GM12878 (cell line): ENCODE measurements at regions not wholly inside any gene's neighbourhood (a gene's known extent, or its start where the extent isn't known, plus 50 kb on each side); places are given as distances from the start of the nearest gene placed in this dataset.
A peak's percentile ranks its signal among the peaks of the same experiment; 100 is the strongest.

Source experiments
- ATF7 ChIP-seq: fragments of 450-650 bp; IDR thresholded peaks from 2 replicates; pipeline ENCODE4 v1.6.1; 2016; ENCODE audit warnings: low read depth, mild to moderate bottlenecking
- BMI1 ChIP-seq: fragments of 450-650 bp; IDR thresholded peaks from 2 replicates; pipeline ENCODE4 v1.6.1; 2016; ENCODE audit warnings: mild to moderate bottlenecking, moderate library complexity, borderline replicate concordance
- CBX3 ChIP-seq: fragments of 200-600 bp; sonication (generic); IDR thresholded peaks from 2 replicates; pipeline ENCODE4 v1.6.1; 2016; ENCODE audit warnings: low read depth, borderline replicate concordance
- EP300 ChIP-seq, 2 experiments: fragments of 150-350 bp in 1 of 2; IDR thresholded peaks; 2 replicates each; pipeline ENCODE4 v1.6.1; 2011 to 2012; ENCODE audit warnings: low read depth in 2 of 2, low read length in 2 of 2, borderline replicate concordance in 1 of 2, improper control_type of control experiment in 1 of 2, inconsistent platforms in 1 of 2; ENCODE audit not compliant: control insufficient read depth in 1 of 2
- FOXK2 ChIP-seq: fragments of 450-650 bp; IDR thresholded peaks from 2 replicates; pipeline ENCODE4 v1.6.1; 2017; ENCODE audit warnings: mild to moderate bottlenecking, moderate library complexity
- GABPA ChIP-seq: IDR thresholded peaks from 2 replicates; pipeline ENCODE4 v1.6.1; 2014; ENCODE audit warnings: antibody characterized with exemption, low read depth, mild to moderate bottlenecking, inconsistent platforms
- JUNB ChIP-seq: IDR thresholded peaks from 2 replicates; pipeline ENCODE4 v1.6.1; 2016; ENCODE audit warnings: antibody characterized with exemption, mild to moderate bottlenecking
- JUND ChIP-seq: IDR thresholded peaks from 2 replicates; pipeline ENCODE4 v1.6.1; 2012; ENCODE audit warnings: low read depth, mild to moderate bottlenecking, low read length, improper control_type of control experiment, moderate library complexity
- KDM1A ChIP-seq: fragments of 200-600 bp; sonication (generic); IDR thresholded peaks from 2 replicates; pipeline ENCODE4 v1.6.1; 2016; ENCODE audit warnings: borderline replicate concordance
- KLF5 ChIP-seq: fragments of 450-650 bp; IDR thresholded peaks from 2 replicates; pipeline ENCODE4 v1.6.1; 2014; ENCODE audit warnings: mild to moderate bottlenecking; ENCODE audit not compliant: partially characterized antibody
- MEF2A ChIP-seq: IDR thresholded peaks from 2 replicates; pipeline ENCODE4 v1.6.1; 2011; ENCODE audit warnings: low read depth, mild to moderate bottlenecking, low read length, moderate library complexity; ENCODE audit not compliant: insufficient read depth
- MTA2 ChIP-seq: fragments of 450-650 bp; IDR thresholded peaks from 2 replicates; pipeline ENCODE4 v1.6.1; 2016; ENCODE audit warnings: low read depth, mild to moderate bottlenecking, moderate library complexity
- MTA3 ChIP-seq: IDR thresholded peaks from 2 replicates; pipeline ENCODE4 v1.6.1; 2012; ENCODE audit warnings: low read length, inconsistent platforms, borderline replicate concordance
- NFYA ChIP-seq: IDR thresholded peaks from 2 replicates; pipeline ENCODE4 v1.6.1; 2011; ENCODE audit warnings: low read depth, mild to moderate bottlenecking, low read length, improper control_type of control experiment, borderline replicate concordance
- NR2F1 ChIP-seq: fragments of 450-650 bp; conservative IDR thresholded peaks from 2 replicates; pipeline ENCODE4 v1.6.1; 2017; ENCODE audit warnings: mild to moderate bottlenecking
- RCOR1 ChIP-seq: conservative IDR thresholded peaks from 2 replicates; pipeline ENCODE4 v1.6.1; 2012; ENCODE audit warnings: low read depth, low read length, improper control_type of control experiment
- SMC3 ChIP-seq: IDR thresholded peaks from 2 replicates; pipeline ENCODE4 v1.6.1; 2011; ENCODE audit warnings: low read length, improper control_type of control experiment, borderline replicate concordance
- TAF1 ChIP-seq: IDR thresholded peaks from 2 replicates; pipeline ENCODE4 v1.6.1; 2011; ENCODE audit warnings: mild to moderate bottlenecking, low read depth, low read length, borderline replicate concordance
- TBL1XR1 ChIP-seq: IDR thresholded peaks from 2 replicates; pipeline ENCODE4 v1.6.1; 2012; ENCODE audit warnings: low read depth, low read length, improper control_type of control experiment
- TCF7 ChIP-seq: IDR thresholded peaks from 2 replicates; pipeline ENCODE4 v1.6.1; 2014; ENCODE audit warnings: antibody characterized with exemption, borderline replicate concordance
- WRNIP1 ChIP-seq: IDR thresholded peaks from 2 replicates; pipeline ENCODE4 v1.6.1; 2011; ENCODE audit warnings: low read depth, low read length, improper control_type of control experiment, borderline replicate concordance
- ZNF207 ChIP-seq: fragments of 450-650 bp; IDR thresholded peaks from 2 replicates; pipeline ENCODE4 v1.6.1; 2014; ENCODE audit warnings: antibody characterized with exemption, mild to moderate bottlenecking, borderline replicate concordance
- ZNF622 ChIP-seq: fragments of 450-650 bp; IDR thresholded peaks from 2 replicates; pipeline ENCODE4 v1.6.1; 2017; ENCODE audit warnings: mild to moderate bottlenecking, inconsistent platforms
- ZZZ3 ChIP-seq: IDR thresholded peaks from 2 replicates; pipeline ENCODE4 v1.6.1; 2011; ENCODE audit warnings: low read depth; ENCODE audit not compliant: control insufficient read depth, insufficient read length
- TF ChIP-seq, protein P1 (sequence below): fragments of 150-350 bp; IDR thresholded peaks from 2 replicates; pipeline ENCODE4 v1.6.1; 2014; ENCODE audit warnings: mild to moderate bottlenecking, low read depth, low read length
- TF ChIP-seq, protein P2 (sequence below): fragments of 450-650 bp; IDR thresholded peaks from 2 replicates; pipeline ENCODE4 v1.6.1; 2016; ENCODE audit warnings: mild to moderate bottlenecking, moderate library complexity, borderline replicate concordance
- TF ChIP-seq, protein P3 (sequence below): IDR thresholded peaks from 2 replicates; pipeline ENCODE4 v1.6.1; 2012; ENCODE audit warnings: low read length, inconsistent platforms

DNA sequence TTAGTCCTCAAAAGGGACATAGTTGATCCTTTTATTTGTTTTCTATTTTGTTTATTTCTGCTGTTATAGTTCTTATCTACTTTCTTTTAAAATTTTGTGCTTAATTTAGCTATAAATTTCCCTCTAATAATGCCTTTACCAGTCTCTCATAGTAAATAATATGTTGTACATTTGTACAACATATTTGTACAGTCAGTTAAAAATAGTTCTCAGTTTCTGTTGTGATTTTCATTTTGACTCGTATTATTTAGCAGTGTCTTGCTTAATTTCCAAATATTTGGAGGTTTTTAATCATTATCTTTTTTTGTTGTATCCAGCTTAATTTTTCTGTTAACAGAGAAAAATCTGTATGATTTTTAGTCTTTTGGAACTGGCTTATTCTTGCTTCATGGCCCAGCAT, 443.6 kb upstream of the TRIB2 start (continued):
- TF ChIP-seq FOXK2 (no peak), WRNIP1 (no peak), BMI1 (no peak), SMC3 (no peak), CBX3 (no peak), MTA3 (no peak), MEF2A (peak; percentile 81), GABPA (no peak), ZZZ3 (no peak), ATF7 (0 out of 2 replicates have a peak, but pooled peaks have one; percentile 25), ZNF622 (no peak), KDM1A (no peak), KLF5 (no peak), JUND (no peak), TCF7 (no peak), TAF1 (no peak), TBL1XR1 (no peak), ZNF207 (no peak), NR2F1 (no peak), MTA2 (0 out of 2 replicates have a peak, but pooled peaks have one; percentile 17), NFYA (no peak), JUNB (peak; percentile 61), EP300 (IDR thresholded peaks at IDR 0.05; ENCODE audit: borderline replicate concordance in 1 of 2, control insufficient read depth in 1 of 2, low read depth in 2 of 2, low read length in 2 of 2) (peak in 1 of 2 experiments; percentile 19; a peak in 1 of 4 replicates), RCOR1 (no peak)
- TF ChIP-seq, protein P1, sequence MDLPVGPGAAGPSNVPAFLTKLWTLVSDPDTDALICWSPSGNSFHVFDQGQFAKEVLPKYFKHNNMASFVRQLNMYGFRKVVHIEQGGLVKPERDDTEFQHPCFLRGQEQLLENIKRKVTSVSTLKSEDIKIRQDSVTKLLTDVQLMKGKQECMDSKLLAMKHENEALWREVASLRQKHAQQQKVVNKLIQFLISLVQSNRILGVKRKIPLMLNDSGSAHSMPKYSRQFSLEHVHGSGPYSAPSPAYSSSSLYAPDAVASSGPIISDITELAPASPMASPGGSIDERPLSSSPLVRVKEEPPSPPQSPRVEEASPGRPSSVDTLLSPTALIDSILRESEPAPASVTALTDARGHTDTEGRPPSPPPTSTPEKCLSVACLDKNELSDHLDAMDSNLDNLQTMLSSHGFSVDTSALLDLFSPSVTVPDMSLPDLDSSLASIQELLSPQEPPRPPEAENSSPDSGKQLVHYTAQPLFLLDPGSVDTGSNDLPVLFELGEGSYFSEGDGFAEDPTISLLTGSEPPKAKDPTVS = no peak
- TF ChIP-seq, protein P2, sequence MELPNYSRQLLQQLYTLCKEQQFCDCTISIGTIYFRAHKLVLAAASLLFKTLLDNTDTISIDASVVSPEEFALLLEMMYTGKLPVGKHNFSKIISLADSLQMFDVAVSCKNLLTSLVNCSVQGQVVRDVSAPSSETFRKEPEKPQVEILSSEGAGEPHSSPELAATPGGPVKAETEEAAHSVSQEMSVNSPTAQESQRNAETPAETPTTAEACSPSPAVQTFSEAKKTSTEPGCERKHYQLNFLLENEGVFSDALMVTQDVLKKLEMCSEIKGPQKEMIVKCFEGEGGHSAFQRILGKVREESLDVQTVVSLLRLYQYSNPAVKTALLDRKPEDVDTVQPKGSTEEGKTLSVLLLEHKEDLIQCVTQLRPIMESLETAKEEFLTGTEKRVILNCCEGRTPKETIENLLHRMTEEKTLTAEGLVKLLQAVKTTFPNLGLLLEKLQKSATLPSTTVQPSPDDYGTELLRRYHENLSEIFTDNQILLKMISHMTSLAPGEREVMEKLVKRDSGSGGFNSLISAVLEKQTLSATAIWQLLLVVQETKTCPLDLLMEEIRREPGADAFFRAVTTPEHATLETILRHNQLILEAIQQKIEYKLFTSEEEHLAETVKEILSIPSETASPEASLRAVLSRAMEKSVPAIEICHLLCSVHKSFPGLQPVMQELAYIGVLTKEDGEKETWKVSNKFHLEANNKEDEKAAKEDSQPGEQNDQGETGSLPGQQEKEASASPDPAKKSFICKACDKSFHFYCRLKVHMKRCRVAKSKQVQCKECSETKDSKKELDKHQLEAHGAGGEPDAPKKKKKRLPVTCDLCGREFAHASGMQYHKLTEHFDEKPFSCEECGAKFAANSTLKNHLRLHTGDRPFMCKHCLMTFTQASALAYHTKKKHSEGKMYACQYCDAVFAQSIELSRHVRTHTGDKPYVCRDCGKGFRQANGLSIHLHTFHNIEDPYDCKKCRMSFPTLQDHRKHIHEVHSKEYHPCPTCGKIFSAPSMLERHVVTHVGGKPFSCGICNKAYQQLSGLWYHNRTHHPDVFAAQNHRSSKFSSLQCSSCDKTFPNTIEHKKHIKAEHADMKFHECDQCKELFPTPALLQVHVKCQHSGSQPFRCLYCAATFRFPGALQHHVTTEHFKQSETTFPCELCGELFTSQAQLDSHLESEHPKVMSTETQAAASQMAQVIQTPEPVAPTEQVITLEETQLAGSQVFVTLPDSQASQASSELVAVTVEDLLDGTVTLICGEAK = no peak
- TF ChIP-seq, protein P3, sequence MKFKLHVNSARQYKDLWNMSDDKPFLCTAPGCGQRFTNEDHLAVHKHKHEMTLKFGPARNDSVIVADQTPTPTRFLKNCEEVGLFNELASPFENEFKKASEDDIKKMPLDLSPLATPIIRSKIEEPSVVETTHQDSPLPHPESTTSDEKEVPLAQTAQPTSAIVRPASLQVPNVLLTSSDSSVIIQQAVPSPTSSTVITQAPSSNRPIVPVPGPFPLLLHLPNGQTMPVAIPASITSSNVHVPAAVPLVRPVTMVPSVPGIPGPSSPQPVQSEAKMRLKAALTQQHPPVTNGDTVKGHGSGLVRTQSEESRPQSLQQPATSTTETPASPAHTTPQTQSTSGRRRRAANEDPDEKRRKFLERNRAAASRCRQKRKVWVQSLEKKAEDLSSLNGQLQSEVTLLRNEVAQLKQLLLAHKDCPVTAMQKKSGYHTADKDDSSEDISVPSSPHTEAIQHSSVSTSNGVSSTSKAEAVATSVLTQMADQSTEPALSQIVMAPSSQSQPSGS = no peak
